ENCODE measurements at regions not wholly inside any gene's neighbourhood (a gene's known extent, or its start where the extent isn't known, plus 50 kb on each side); places are given as distances from the start of the nearest gene placed in this dataset.

DNA sequence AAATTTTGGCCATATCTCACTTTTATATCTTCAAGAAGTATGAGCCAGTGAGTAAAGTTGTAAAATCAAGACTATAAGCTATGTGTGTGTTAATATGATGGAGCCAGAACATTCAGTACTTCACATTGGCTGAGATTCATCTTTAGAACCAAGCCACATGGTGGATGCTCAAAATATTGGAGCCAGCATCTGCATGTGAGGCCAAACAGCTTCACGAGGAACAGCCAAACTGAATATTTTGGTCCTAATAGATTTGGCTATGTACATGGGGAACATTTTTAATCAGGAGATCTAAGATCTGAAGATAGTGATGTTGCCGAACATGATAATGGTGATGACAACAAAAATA, 1089.8 kb downstream of the TUSC7 start:
- no peak overlapping the region for H3K4me3 ChIP-seq (ENCODE audit: control insufficient read depth, low read depth, low read length)
- DNase-seq (ENCODE audit: low read depth): no peak
- TF ChIP-seq, protein P1, sequence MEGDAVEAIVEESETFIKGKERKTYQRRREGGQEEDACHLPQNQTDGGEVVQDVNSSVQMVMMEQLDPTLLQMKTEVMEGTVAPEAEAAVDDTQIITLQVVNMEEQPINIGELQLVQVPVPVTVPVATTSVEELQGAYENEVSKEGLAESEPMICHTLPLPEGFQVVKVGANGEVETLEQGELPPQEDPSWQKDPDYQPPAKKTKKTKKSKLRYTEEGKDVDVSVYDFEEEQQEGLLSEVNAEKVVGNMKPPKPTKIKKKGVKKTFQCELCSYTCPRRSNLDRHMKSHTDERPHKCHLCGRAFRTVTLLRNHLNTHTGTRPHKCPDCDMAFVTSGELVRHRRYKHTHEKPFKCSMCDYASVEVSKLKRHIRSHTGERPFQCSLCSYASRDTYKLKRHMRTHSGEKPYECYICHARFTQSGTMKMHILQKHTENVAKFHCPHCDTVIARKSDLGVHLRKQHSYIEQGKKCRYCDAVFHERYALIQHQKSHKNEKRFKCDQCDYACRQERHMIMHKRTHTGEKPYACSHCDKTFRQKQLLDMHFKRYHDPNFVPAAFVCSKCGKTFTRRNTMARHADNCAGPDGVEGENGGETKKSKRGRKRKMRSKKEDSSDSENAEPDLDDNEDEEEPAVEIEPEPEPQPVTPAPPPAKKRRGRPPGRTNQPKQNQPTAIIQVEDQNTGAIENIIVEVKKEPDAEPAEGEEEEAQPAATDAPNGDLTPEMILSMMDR (IDR thresholded peaks at IDR 0.05; ENCODE audit: control insufficient read depth, insufficient read depth, low read depth, low read length, missing control alignments): no peak

DNA sequence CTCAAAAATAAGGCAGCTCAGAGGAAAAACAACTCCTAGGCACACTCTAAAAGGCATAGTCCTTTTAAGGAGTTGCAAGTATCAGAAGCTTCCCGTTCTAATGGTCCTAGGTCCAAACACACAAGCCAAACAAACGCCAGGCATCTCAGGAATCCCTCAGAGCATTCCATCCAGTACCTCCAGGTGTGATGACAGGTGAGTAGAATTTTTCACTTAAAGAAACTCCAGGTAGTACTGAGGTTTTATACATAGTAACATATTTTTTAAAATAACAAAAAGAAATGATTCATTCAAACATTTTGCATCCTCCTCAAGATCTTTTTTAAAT, 1092.3 kb downstream of the TUSC7 start:
- H3K4me3 ChIP-seq (ENCODE audit: control insufficient read depth, low read depth, low read length): no peak overlapping the region
- no peak for DNase-seq (ENCODE audit: low read depth)
- TF ChIP-seq, protein P1 (IDR thresholded peaks at IDR 0.05; ENCODE audit: control insufficient read depth, insufficient read depth, low read depth, low read length, missing control alignments): no peak

DNA sequence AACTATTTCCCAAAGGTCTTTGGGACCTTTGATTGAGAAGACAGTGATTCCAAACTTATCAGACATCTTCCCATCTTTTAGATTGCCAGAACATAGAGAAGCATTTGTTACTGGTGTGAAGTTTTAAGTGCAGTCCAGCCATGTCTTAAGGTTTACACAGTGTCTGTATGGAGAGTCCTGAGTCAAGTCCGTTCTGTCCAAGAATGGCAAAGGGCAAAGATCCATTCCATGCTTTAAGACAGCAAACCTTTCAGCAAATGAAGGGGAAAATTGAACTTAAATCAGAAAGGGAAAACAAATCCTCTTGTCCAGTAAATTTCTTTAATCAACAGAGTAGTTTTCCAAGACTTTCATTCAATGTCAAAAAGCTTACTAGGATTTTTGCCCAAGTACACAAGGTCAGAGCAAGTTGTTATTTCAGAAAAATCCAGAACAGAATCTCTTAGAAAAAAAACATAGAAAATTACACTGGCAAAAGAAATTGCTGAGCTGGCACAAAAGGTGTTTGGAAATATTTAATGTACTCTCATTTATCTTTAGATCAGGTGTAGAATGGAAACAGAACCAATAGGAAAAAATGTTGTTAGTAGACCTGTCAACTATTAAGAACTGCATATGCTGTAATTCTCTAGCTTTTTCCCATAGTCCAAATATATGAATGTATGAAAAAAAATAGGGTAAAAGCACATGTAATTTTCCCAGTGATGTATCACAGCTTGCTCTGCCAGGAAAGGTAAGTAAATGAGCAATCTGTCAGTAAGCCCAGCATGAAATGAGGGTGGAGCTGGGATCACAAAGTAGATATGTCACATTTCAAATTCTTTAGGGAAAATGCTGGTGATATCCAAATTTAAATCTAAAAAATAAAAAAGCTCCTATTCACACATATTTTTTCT, 1099.9 kb downstream of the TUSC7 start:
- TF ChIP-seq, protein P1 (IDR thresholded peaks at IDR 0.05; ENCODE audit: control insufficient read depth, insufficient read depth, low read depth, low read length, missing control alignments): no peak
- DNase-seq (ENCODE audit: low read depth): no peak
- no peak overlapping the region for H3K4me3 ChIP-seq (ENCODE audit: control insufficient read depth, low read depth, low read length)

DNA sequence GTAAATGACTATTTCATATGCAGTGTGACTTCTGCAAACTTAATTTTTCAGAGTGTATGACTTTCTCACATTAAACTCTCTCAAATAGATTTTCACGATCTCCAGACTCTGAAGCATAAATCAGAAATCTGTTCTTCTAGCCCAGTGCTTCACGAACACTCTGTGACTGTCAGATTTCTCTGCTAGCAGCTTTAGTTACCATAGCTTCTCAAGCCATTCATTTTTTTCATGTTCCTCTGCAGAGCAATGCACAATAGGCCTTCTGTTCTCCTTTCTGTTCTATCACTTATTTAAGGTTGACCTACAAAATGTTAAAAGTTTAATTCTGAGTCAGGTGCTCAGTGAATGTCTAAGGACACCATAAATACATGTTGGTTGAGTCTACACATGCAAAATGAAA, 1102.2 kb downstream of the TUSC7 start:
- no peak for DNase-seq (ENCODE audit: low read depth)
- no peak overlapping the region for H3K4me3 ChIP-seq (ENCODE audit: control insufficient read depth, low read depth, low read length)
- TF ChIP-seq, protein P1 (IDR thresholded peaks at IDR 0.05; ENCODE audit: control insufficient read depth, insufficient read depth, low read depth, low read length, missing control alignments): no peak

DNA sequence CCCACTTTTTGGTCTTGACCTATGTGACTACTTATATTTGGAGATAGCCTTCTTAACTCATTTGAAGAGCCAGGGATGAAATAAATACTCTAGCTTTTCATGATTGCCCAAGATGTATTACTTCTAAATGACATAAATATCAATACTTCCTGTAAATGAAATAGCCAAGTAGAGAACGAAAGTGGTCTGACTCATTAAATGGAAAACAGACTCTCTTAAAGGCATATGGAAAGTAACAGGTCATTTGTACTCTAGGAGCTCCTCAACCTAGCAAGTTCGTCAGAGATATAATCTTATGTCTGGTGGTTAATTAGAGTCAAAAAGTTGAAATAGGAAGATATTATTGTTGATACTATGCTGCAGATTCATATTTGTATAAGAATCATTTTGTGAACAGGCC, 1105.4 kb downstream of the TUSC7 start:
- TF ChIP-seq, protein P1 (IDR thresholded peaks at IDR 0.05; ENCODE audit: control insufficient read depth, insufficient read depth, low read depth, low read length, missing control alignments): no peak
- H3K4me3 ChIP-seq (ENCODE audit: control insufficient read depth, low read depth, low read length): no peak overlapping the region
- no peak for DNase-seq (ENCODE audit: low read depth)

DNA sequence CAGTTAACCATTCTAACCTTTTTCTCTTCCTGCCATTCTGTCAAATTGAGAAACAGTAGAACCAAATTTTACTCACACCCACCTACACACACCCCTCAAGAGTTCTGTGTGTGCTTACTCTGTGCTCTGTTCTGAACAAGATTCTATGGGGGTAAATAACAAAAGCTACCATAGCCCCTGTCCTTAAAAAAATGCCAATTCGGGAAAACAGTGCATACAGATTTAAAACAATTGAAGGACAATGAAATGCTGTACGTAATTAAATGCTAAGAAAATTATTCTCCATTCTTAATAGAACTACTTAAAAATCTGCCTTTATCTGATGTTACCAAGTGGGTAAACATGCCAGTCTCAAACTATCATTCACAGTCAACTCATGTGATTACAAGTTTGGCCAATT, 1107.5 kb downstream of the TUSC7 start:
- DNase-seq (ENCODE audit: low read depth): no peak
- TF ChIP-seq, protein P1 (IDR thresholded peaks at IDR 0.05; ENCODE audit: control insufficient read depth, insufficient read depth, low read depth, low read length, missing control alignments): no peak
- no peak overlapping the region for H3K4me3 ChIP-seq (ENCODE audit: control insufficient read depth, low read depth, low read length)
